H9 (cell line): ENCODE measurements at regions not wholly inside any gene's neighbourhood (a gene's known extent, or its start where the extent isn't known, plus 50 kb on each side); places are given as distances from the start of the nearest gene placed in this dataset.

ENCODE experiments used
- DNase-seq: peaks from one replicate; pipeline ENCODE4 v3.0.0-alpha.2; 2017
- H2AFZ ChIP-seq: one replicate; pipeline ENCODE4 v1.6.1; 2013; ENCODE audit warnings: mild to moderate bottlenecking, low read length, control low read depth, moderate library complexity
- H2AK5ac ChIP-seq: 2 replicates; pipeline ENCODE4 v1.6.1; 2013; ENCODE audit warnings: low read length, control low read depth, mixed read lengths; ENCODE audit not compliant: insufficient read length
- H2BK120ac ChIP-seq: one replicate; pipeline ENCODE4 v1.6.1; 2013; ENCODE audit warnings: low read depth, mild to moderate bottlenecking, low read length, control low read depth, inconsistent platforms; ENCODE audit not compliant: poor library complexity, severe bottlenecking
- H2BK12ac ChIP-seq: 2 replicates; pipeline ENCODE4 v1.6.1; 2013; ENCODE audit warnings: low read length, control low read depth, mixed read lengths, low read depth; ENCODE audit not compliant: insufficient read length
- H2BK15ac ChIP-seq: 2 replicates; pipeline ENCODE4 v1.6.1; 2013; ENCODE audit warnings: low read depth, low read length, control low read depth
- H2BK20ac ChIP-seq: one replicate; pipeline ENCODE4 v1.6.1; 2013; ENCODE audit warnings: low read depth, mild to moderate bottlenecking, low read length, control low read depth, inconsistent platforms; ENCODE audit not compliant: poor library complexity, severe bottlenecking
- H2BK5ac ChIP-seq: 2 replicates; pipeline ENCODE4 v1.6.1; 2013; ENCODE audit warnings: low read length, control low read depth, mixed read lengths; ENCODE audit not compliant: insufficient read length
- H3K14ac ChIP-seq: 2 replicates; pipeline ENCODE4 v1.6.1; 2013; ENCODE audit warnings: low read length, control low read depth; ENCODE audit not compliant: insufficient read depth
- H3K18ac ChIP-seq: 2 replicates; pipeline ENCODE4 v1.6.1; 2013; ENCODE audit warnings: low read depth, mild to moderate bottlenecking, mixed read lengths, low read length, control low read depth; ENCODE audit not compliant: insufficient read length
- H3K23ac ChIP-seq: 2 replicates; pipeline ENCODE4 v1.6.1; 2013; ENCODE audit warnings: low read length, control low read depth, mixed read lengths, low read depth; ENCODE audit not compliant: insufficient read length
- H3K23me2 ChIP-seq: 2 replicates; pipeline ENCODE4 v1.6.1; 2013; ENCODE audit warnings: low read depth, mild to moderate bottlenecking, mixed read lengths, low read length, control low read depth; ENCODE audit not compliant: insufficient read length, poor library complexity, severe bottlenecking
- H3K27ac ChIP-seq: 2 replicates; pipeline ENCODE4 v1.5.1; 2013; ENCODE audit warnings: low read length, control low read depth, mixed read lengths, low read depth; ENCODE audit not compliant: insufficient read length
- H3K27me3 ChIP-seq: 2 replicates; pipeline ENCODE4 v1.6.1; 2013; ENCODE audit warnings: low read length, control low read depth, inconsistent platforms; ENCODE audit not compliant: insufficient read depth
- H3K4ac ChIP-seq: 2 replicates; pipeline ENCODE4 v1.6.1; 2013; ENCODE audit warnings: low read depth, mild to moderate bottlenecking, control low read depth, inconsistent platforms, low read length, moderate library complexity
- H3K4me1 ChIP-seq: 2 replicates; pipeline ENCODE4 v1.6.1; 2013; ENCODE audit warnings: low read length, control low read depth, inconsistent platforms; ENCODE audit not compliant: insufficient read depth
- H3K4me2 ChIP-seq: 2 replicates; pipeline ENCODE4 v1.6.1; 2013; ENCODE audit warnings: low read length, control low read depth, mixed read lengths; ENCODE audit not compliant: insufficient read length, insufficient read depth
- H3K56ac ChIP-seq: 2 replicates; pipeline ENCODE4 v1.6.1; 2013; ENCODE audit warnings: low read depth, mild to moderate bottlenecking, mixed read lengths, low read length, control low read depth; ENCODE audit not compliant: insufficient read length
- H3K79me1 ChIP-seq: 2 replicates; pipeline ENCODE4 v1.6.1; 2013; ENCODE audit warnings: low read depth, mild to moderate bottlenecking, moderate library complexity, low read length, control low read depth, inconsistent platforms; ENCODE audit not compliant: insufficient read depth, poor library complexity, severe bottlenecking
- H3K79me2 ChIP-seq: 2 replicates; pipeline ENCODE4 v1.6.1; 2013; ENCODE audit warnings: low read length, control low read depth, inconsistent platforms; ENCODE audit not compliant: insufficient read depth
- H3K9ac ChIP-seq: 2 replicates; pipeline ENCODE4 v1.6.1; 2013; ENCODE audit warnings: low read length, control low read depth, mixed read lengths; ENCODE audit not compliant: insufficient read length; ENCODE audit errors: extremely low read depth
- H3K9me3 ChIP-seq: one replicate; pipeline ENCODE4 v1.6.1; 2013; ENCODE audit warnings: low read depth, low read length, inconsistent platforms; ENCODE audit not compliant: control insufficient read depth
- H3T11ph ChIP-seq: one replicate; pipeline ENCODE4 v1.6.1; 2013; ENCODE audit warnings: mild to moderate bottlenecking, low read length, control low read depth, inconsistent platforms
- H4K20me1 ChIP-seq: one replicate; pipeline ENCODE4 v1.6.1; 2013; ENCODE audit not compliant: control insufficient read depth, insufficient read length, insufficient read depth
- H4K5ac ChIP-seq: 2 replicates; pipeline ENCODE4 v1.6.1; 2013; ENCODE audit warnings: low read depth, mild to moderate bottlenecking, mixed read lengths, low read length, control low read depth; ENCODE audit not compliant: insufficient read length
- H4K8ac ChIP-seq: replicated peaks from 2 replicates; pipeline ENCODE4 v1.6.1; 2013; ENCODE audit warnings: low read length, control low read depth, mixed read lengths, low read depth; ENCODE audit not compliant: insufficient read length
- H4K91ac ChIP-seq: 2 replicates; pipeline ENCODE4 v1.6.1; 2013; ENCODE audit warnings: low read depth, mild to moderate bottlenecking, moderate library complexity, mixed read lengths, low read length, control low read depth; ENCODE audit not compliant: insufficient read length
- H3K27ac Mint-ChIP-seq, 3 experiments: 2 replicates in 2 of 3; 3 replicates in 1 of 3; pipeline ENCODE4 v1.8.0; 2020 to 2021; ENCODE audit warnings: mixed read lengths in 3 of 3, mild to moderate bottlenecking in 1 of 3, moderate library complexity in 1 of 3
- H3K27me3 Mint-ChIP-seq: 2 replicates; pipeline ENCODE4 v1.8.0; 2021; ENCODE audit warnings: low read depth, mild to moderate bottlenecking, moderate library complexity, mixed read lengths
- H3K36me3 Mint-ChIP-seq, 3 experiments: 2 replicates in 2 of 3; 3 replicates in 1 of 3; pipeline ENCODE4 v1.8.0; 2020 to 2021; ENCODE audit warnings: low read depth in 3 of 3, mixed read lengths in 3 of 3; ENCODE audit not compliant: insufficient read depth in 1 of 3
- H3K4me1 Mint-ChIP-seq, 2 experiments: 2 replicates each; pipeline ENCODE4 v1.8.0; 2020; ENCODE audit warnings: mixed read lengths in 2 of 2
- H3K4me3 Mint-ChIP-seq, 2 experiments: 2 replicates in 1 of 2; 3 replicates in 1 of 2; pipeline ENCODE4 v1.8.0; 2020 to 2021; ENCODE audit warnings: mild to moderate bottlenecking in 2 of 2, mixed read lengths in 2 of 2, moderate library complexity in 1 of 2
- H3K9me3 Mint-ChIP-seq, 2 experiments: 2 replicates in 1 of 2; 3 replicates in 1 of 2; pipeline ENCODE4 v1.8.0; 2020; ENCODE audit warnings: mild to moderate bottlenecking in 2 of 2, mixed read lengths in 2 of 2, moderate library complexity in 1 of 2
- CTCF ChIP-seq: fragments of 200-600 bp; sonication (generic); conservative IDR thresholded peaks from 3 replicates; pipeline ENCODE4 v1.8.0; 2021; ENCODE audit warnings: antibody characterized with exemption, mild to moderate bottlenecking
- WGBS: extraction: QIAGEN DNeasy Blood & Tissue Kit; methylation state at CpG from one replicate; pipeline ENCODE4 v1.1.7; 2013; ENCODE audit warnings: missing lambda C conversion rate, low lambda C conversion rate, mixed read lengths; ENCODE audit not compliant: insufficient read length; ENCODE audit errors: extremely low coverage; 5-methylcytosine and 5-hydroxymethylcytosine counted together

DNA sequence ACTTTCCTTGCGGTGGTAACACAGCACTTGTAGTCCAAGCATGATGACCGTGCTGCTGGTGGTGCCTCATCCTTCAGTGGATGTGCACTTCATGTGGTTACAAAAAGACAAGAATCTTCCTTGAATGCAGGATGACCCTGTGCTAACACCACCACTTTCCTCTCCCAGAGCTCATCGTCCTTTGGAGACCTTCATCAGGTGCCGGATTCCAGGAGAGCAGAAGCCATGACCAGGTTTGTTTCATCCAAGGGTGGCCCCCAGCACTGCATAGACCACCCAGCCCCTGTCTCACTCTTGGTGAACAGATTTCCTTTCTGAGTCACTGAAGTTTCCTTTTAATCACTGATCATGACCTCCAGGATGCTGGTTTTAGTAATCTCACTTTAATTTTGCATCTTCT lies 101.2 kb upstream of the SYNDIG1 start:
- Histone ChIP-seq H3K18ac (no peak overlapping the region), H2BK15ac (no peak overlapping the region), H2BK20ac (no peak overlapping the region), H4K91ac (no peak overlapping the region), H3K23ac (no peak overlapping the region), H2BK12ac (no peak overlapping the region), H4K5ac (no peak overlapping the region), H3K4me1 (no peaks in the 10 kb centered on the region), H3K9ac (no peak overlapping the region), H3K56ac (no peak overlapping the region), H3K4me2 (no peak overlapping the region), H4K20me1 (no peaks in the 10 kb centered on the region), H4K8ac (no peak overlapping the region), H3K4ac (no peak overlapping the region), H3T11ph (no peak overlapping the region), H3K14ac (no peak overlapping the region), H3K27ac (no peak overlapping the region), H2BK5ac (no peak overlapping the region), H3K9me3 (no peaks in the 10 kb centered on the region), H3K23me2 (no peaks in the 10 kb centered on the region), H3K79me1 (no peaks in the 10 kb centered on the region), H3K27me3 (no peaks in the 10 kb centered on the region), H2AK5ac (no peak overlapping the region), H3K79me2 (no peaks in the 10 kb centered on the region), H2BK120ac (no peak overlapping the region), H2AFZ (no peak overlapping the region)
- WGBS, result no CpG with 5 or more reads among the region's 4 CpGs
- no peak overlapping the region for H3K4me3 Mint-ChIP-seq
- H3K27ac Mint-ChIP-seq, result no peak overlapping the region
- peaks cover 2% of the 10 kb centered on the region for H3K27me3 Mint-ChIP-seq
- peaks cover 7 to 10% of the 10 kb centered on the region in 2 experiments for H3K4me1 Mint-ChIP-seq
- H3K9me3 Mint-ChIP-seq, result peaks cover 0 to 1% of the 10 kb centered on the region in 2 experiments; a peak in 1 of 5 replicates
- DNase-seq, result no peak
- no peaks in the 10 kb centered on the region; a peak in 1 of 7 replicates for H3K36me3 Mint-ChIP-seq
- TF ChIP-seq CTCF, result no peak
